Fibroblast of the aortic adventitia (primary cell): ENCODE measurements at regions not wholly inside any gene's neighbourhood (a gene's known extent, or its start where the extent isn't known, plus 50 kb on each side); places are given as distances from the start of the nearest gene placed in this dataset.

ENCODE experiments used
- DNase-seq: peaks from one replicate; pipeline ENCODE4 v3.0.0-alpha.2; 2010; ENCODE audit warnings: low read depth
- H3K4me3 ChIP-seq: 2 replicates; pipeline ENCODE4 v1.5.1; 2011; ENCODE audit warnings: low read depth, mild to moderate bottlenecking, control low read depth, low read length, moderate library complexity
- CTCF ChIP-seq: IDR thresholded peaks from 2 replicates; pipeline ENCODE4 v1.5.1; 2011; ENCODE audit warnings: mild to moderate bottlenecking, low read length, control low read depth, inconsistent platforms; ENCODE audit not compliant: insufficient read depth

GRCh38 chrX:20767346-20767745, 500.6 kb upstream of the RPS6KA3 start:
- H3K4me3 ChIP-seq = no peak overlapping the region
- DNase-seq = no peak
- TF ChIP-seq CTCF = no peak

- no peak for DNase-seq
- H3K4me3 ChIP-seq = no peak overlapping the region
- TF ChIP-seq CTCF = no peak
These were observed 489.9 kb upstream of the RPS6KA3 start for GRCh38 chrX:20756585-20756984.

- no peak for DNase-seq
- no peak for TF ChIP-seq CTCF
- H3K4me3 ChIP-seq = no peak overlapping the region
These were observed 486.4 kb upstream of the RPS6KA3 start for GRCh38 chrX:20753076-20753475.

GRCh38 chrX:20746690-20747089, 480.0 kb upstream of the RPS6KA3 start:
- TF ChIP-seq CTCF = no peak
- no peak overlapping the region for H3K4me3 ChIP-seq
- no peak for DNase-seq

GRCh38 chrX:20743046-20743445, 476.3 kb upstream of the RPS6KA3 start:
- no peak for TF ChIP-seq CTCF
- no peak for DNase-seq
- H3K4me3 ChIP-seq = no peak overlapping the region

GRCh38 chrX:20742106-20742505, 475.4 kb upstream of the RPS6KA3 start:
- peak; percentile 40 for DNase-seq
- no peak for TF ChIP-seq CTCF
- H3K4me3 ChIP-seq = no peak overlapping the region

- H3K4me3 ChIP-seq = no peak overlapping the region
- DNase-seq = no peak
- TF ChIP-seq CTCF = no peak
These were observed 473.7 kb upstream of the RPS6KA3 start for GRCh38 chrX:20740443-20740842.
